ENCODE measurements at regions not wholly inside any gene's neighbourhood (a gene's known extent, or its start where the extent isn't known, plus 50 kb on each side); places are given as distances from the start of the nearest gene placed in this dataset.
"Not testable (repeated sequence)": the region's sequence is repeated elsewhere in the genome, so short reads cannot be mapped to it uniquely, and the experiment has no call there.

DNA sequence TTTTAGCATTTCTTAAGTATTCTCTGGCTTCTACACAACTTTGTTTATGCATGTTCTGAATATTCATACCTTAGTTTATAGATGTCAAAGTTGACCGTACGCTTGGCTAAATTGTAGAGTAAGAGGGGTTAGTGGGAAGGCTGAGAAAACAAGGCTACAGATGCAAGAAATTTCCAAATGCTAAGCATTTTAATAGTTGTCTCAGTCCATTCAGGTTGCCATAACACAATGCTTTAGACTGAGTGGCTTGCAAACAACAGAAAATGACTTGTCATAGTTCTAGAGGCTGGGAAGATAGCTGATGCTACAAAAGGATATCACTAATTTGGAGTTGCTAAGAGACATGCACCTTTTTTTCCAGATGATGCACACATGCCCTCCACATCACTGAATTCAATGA is 53.0 kb upstream of the C1QTNF3 start:
- FAIRE-seq: peak; percentile 97
- DNase-seq (ENCODE audit: insufficient read length, low spot score): not testable (repeated sequence)

DNA sequence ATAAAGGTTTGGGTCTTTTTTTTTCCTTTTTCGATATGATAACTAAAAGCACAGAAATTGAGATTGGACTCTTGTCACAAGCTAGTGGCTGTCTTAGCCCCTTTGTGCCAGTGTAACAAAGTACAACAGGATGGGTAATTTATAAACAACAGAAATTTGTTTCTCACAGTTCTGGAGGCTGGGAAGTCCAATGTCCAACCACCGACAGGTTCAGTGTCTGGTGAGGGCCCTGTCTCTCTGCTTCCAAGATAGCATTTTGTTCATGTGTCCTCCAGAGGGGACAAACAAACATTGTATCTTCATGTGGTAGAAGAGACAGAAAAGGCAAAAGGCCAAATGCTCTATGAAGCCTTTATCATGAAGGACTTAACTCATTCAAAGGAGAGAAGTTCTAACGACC is 56.9 kb upstream of the C1QTNF3 start:
- not testable (repeated sequence) for DNase-seq (ENCODE audit: insufficient read length, low spot score)
- FAIRE-seq: peak; percentile 96

DNA sequence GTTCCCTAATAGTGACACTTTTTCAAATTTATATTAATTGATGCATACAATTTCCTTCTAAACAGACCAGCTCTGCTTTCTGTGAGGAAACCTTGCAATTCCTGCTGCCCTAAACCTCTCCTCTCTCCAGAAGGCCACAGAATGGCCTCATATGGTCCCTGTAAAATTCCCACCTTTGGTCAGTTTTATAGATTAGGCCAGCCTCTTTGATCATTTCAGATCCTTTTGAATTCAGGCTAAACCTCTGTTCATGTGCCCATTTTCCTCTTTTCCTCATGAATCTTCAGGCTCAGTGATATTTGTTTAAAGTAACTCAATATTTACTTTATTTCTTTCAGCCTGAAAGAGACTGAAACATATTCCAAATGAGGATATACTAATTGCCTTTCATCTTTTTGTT is 58.6 kb upstream of the C1QTNF3 start:
- peak; percentile 96 for FAIRE-seq
- not testable (repeated sequence) for DNase-seq (ENCODE audit: insufficient read length, low spot score)

DNA sequence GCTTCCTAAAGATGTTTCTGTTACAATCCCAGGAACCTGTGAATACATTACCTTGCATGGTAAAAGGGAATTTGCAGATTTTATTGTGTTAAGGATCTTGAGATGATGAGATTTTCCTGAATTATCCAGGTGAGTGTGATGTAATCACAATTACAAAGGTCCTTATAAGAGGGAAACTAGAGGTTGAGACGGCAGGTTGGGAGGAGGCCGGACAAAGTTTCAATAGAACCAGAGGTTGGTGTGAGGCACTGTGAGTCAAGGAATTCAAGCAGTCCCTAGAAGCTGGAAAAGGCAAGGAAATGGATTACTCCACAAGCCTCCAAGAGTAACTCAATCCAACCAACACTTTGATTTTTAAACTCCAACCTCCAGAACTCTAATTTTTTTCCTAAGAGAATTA is 65.9 kb upstream of the C1QTNF3 start:
- peak; percentile 98 for FAIRE-seq
- not testable (repeated sequence) for DNase-seq (ENCODE audit: insufficient read length, low spot score)

DNA sequence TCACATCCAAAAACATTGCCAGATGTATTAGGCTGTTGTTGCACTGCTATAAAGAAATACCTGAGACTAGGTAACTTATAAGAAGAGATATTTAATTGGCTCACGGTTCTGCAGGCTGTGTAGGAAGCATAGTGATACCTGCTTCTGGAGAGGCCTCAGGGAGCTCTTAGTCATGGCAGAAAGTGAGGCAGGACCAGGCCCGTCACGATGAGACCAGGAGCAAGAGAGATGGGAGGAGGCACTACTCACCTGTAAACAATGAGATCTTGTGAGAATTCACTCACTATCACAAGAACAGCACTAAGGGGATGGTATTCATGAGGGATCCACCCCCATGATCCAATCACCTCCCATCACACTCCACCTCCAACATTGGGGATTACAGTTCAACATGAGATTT is 81.3 kb upstream of the C1QTNF3 start:
- DNase-seq (ENCODE audit: insufficient read length, low spot score): not testable (repeated sequence)
- peak; percentile 78 for FAIRE-seq

DNA sequence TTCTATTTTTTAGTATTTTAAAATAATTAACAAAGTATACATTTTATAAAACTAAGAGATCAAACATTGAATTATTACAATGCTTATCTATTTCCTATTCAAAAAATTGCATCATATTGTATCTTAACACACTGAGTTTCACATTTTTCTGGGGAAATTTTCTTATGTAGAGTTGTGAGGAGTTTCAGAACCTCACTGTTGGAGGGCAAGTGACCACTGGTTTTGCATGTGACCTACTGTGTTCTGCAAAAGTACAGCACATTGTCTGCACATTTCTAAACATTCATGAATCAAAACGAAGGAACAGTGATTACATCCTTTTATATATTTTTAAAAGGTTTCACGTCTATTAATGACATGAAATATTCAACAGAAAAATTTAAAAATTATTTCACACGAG is 82.3 kb upstream of the C1QTNF3 start:
- not testable (repeated sequence) for DNase-seq (ENCODE audit: insufficient read length, low spot score)
- FAIRE-seq: peak; percentile 41

DNA sequence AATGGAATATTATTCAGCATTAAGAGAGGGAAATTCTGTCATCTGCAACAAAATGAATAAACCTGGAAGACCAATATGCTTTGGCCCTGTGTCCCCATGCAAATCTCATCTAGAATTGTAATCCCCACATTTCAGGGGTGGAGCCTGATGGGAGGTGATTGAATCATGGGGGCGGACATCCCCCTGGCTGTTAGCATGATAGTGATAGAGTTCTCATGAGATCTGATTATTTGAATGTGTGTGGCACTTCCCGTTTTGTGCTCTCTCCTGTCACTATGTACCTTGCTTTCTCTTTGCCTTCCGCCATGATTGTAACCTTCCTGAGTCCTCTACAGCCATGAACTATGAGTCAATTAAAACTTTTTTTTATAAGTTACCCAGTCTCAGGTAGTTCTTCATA is 83.7 kb upstream of the C1QTNF3 start:
- FAIRE-seq; DNase-seq (ENCODE audit: insufficient read length, low spot score): not testable (repeated sequence)

DNA sequence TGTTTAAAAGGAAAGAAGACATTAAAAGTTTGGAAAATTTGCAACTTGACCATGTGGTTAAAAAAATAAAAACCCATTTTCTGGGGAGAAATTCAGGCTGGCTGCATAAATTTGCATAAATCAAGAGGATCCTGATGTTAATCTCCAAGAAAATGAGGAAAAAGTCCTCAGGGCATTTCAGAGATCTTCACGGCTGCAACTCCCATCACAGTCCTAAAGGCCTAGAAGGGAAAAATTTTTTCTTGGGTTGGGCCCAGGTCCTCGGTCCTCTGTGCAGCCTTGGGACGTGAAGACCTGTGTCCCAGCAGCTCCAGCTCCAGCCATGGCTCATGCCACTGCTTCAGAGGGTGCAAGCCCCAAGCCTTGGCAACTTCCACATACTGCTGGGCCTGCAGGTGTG is 84.8 kb upstream of the C1QTNF3 start:
- FAIRE-seq; DNase-seq (ENCODE audit: insufficient read length, low spot score): not testable (repeated sequence)

DNA sequence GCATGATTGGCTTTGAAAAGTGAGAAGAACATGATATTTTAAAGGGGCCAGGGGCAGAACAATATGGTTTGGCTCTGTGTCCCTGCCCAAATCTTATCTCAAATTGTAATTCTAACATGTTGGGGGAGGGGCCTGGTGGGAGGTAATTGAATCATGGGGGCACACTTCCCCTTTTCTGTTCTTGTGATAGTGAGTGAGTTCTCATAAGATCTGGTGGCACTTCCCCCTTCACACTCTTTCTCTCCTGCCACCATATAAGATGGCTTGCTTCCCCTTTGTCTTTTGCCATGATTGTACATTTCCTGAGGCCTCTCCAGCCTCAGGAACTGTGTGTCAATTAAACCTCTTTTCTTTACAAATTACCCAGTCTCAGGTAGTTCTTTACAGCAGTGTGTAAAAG is 85.9 kb upstream of the C1QTNF3 start:
- not testable (repeated sequence) for DNase-seq (ENCODE audit: insufficient read length, low spot score); FAIRE-seq

DNA sequence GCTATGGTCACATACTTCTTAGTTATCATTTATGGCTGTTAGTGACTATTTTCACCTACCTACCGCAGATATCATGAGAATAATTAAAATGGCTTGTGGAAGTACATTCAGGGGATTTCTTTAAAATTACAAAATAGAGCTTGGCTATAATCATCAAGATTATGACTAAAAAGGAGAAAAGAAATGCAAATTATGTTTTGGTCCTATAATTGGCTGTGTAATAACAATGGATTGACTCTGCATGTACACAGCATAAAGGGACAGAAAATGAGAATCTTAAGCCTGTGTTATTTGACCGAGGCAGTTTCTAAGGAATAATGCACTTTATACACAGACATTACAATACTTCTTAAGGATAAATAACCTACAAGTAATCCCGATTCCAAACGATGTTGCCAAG is 112.0 kb upstream of the C1QTNF3 start:
- not testable (repeated sequence) for FAIRE-seq; DNase-seq (ENCODE audit: insufficient read length, low spot score)

DNA sequence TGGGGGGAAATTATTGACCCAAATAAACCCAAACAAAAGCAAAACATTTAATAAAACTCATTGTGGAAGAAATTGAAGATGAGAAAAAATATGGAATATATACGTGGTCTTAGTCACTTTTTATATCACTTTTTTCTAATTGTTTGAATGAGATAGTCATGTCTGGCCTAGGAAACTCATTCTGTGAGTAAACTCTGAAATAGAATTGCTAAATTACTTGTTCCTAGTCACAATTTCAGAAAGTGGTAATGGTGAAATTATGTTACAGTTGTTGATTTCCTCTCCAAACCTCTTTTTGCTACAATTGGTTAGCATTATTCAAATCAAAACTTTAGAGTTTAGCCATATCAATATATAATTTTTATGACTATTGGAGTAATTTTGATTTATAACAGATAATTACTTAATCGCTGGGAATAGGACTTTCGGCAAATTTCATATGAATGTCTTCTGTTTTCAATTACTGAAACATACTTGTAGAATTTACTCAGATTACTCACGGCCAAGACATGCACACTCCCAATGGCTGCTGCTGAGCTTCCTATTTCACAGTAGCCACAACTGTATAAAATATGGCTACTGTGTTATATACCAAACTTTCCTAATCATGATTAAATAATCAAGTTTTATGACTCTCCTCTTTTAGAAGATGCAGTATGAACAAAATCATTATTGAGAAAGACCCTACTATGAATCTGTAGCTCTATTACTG is 113.8 kb upstream of the C1QTNF3 start:
- FAIRE-seq; DNase-seq (ENCODE audit: insufficient read length, low spot score): not testable (repeated sequence)

DNA sequence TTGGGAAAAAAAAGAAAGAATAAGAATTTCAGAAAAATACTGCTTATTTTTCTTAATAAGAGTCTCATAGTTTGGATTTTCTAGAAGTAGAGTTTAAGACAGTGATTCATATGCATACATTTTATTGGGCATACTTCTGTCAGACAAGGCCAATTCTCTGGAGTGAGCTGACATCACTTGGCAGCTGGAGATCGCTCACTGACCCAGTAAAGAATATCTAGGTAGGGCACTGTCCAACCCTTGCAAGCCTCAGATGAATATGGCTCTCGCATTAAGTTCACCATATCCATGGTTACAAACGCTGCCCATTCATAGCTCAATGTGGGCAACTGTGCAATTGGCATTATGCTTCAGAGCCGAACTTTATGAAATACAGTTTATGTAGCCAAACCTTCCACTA is 117.9 kb upstream of the C1QTNF3 start:
- DNase-seq (ENCODE audit: insufficient read length, low spot score): not testable (repeated sequence)
- peak; percentile 92 for FAIRE-seq

DNA sequence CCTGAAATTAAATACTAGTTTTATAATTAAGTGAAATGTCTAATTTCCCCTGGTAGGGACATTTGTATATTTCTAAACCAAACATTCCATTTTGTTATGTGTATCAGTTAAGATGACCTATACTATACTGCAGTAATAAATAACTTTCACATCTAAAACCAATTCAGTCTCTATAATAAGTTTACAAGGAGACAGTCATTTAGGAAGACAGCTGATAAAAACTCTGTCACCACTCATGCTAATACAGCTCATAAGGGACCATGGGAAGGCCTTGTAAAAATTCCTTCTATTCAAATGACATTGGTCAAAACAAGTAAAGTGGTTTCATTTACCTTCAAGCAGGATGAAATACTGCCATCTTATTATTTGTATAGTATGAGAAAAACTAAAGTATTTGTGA is 128.4 kb upstream of the C1QTNF3 start:
- DNase-seq (ENCODE audit: insufficient read length, low spot score); FAIRE-seq: not testable (repeated sequence)

DNA sequence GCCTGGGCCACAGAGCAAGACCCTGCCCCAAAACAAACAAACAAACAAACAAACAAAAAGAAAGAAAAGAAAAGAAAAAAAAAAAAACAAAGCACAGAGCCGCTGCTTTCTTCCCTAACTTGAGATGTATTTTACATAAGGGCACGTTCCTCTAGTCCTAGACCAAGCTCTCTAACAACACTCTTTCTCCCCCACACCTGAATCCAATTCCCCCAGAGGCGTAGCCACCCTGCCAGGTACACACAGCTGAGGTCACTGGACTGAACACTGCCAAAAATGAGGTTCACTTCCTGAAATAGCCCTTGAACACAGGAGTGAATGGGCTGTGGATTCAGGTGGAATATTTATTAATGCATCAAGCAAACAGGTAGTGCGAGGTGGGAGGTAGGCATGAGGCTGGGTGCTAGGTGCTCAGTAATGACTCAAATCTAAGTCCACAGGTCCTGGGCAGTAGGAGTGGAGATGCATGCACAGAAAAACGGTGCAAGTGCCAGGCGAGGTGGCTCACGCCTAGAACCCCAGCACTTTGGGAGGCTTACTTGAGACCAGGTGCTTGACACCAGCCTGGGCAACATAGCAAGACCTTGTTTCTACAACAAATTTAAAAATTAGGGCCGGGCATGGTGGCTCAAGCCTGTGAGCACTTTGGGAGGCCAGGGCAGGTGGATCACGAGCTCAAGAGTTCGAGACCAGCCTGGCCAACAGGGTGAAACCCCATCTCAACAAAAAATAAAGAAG is 136.6 kb upstream of the C1QTNF3 start:
- FAIRE-seq; DNase-seq (ENCODE audit: insufficient read length, low spot score): not testable (repeated sequence)

DNA sequence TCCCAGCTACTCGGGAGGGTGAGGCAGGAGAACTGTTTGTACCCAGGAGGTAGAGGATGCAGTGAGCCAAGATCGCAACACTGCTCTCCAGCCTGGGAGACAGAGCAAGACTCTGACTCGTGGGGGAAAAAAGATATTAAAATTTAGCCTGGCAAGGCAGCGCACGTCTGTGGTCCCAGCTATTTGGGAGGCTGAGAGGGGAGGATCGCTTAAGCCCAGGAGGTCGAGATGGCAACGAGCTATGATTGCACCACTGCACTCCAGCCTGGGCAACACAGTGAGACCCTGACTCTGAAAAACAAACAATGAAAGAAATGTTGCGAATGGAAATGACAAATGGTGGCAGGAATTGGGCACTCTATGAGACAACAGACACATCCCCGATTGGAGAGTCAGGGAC is 137.2 kb upstream of the C1QTNF3 start:
- DNase-seq (ENCODE audit: insufficient read length, low spot score); FAIRE-seq: not testable (repeated sequence)

DNA sequence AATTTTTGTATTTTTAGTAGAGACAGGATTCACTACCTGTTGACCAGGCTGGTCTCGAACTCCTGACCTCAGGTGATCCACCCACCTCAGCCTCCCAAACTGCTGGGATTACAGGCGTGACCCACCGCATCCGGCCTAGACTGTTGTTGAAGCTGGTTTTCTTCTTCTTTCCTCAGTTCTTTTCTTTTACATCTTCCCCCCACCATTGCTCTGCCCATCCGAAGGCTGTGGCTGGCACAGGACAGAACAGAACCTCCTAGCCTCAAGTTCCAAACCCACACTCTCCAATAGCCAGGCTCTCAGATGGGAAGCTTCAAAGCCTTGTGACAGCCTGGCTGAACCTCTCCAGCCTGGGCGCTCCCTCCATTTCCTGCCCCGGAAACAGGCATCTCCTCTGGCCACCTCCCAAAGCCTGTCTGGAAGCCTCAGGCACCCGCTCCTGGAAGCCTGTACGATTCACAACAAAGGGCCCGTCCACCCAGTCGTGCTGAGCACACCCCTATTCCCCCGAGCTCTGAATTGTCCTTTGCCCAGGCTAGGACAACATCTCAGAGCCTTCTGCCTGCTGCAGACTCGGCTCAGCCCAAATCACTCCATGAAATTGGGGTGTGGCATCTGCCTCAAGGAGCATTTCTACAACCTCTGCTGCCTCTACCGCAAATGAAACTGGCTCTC is 138.1 kb upstream of the C1QTNF3 start:
- not testable (repeated sequence) for DNase-seq (ENCODE audit: insufficient read length, low spot score); FAIRE-seq

DNA sequence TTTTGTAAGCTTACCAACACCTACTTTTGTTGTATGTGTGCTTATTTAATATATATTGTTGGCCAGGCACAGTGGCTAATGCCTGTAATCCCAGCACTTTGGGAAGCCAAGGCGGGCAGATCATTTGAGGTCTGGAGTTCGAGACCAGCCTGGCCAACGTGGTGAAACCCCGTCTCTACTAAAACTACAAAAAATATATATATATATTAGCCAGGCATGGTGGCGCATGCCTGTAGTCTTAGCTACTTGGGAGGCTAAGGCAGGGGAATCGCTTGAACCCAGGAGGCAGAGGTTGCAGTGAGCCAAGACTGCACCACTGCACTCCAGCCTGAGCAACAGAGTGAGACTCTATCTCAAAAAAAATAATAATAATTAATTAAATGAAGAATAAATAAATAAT is 142.0 kb upstream of the C1QTNF3 start:
- FAIRE-seq; DNase-seq (ENCODE audit: insufficient read length, low spot score): not testable (repeated sequence)

DNA sequence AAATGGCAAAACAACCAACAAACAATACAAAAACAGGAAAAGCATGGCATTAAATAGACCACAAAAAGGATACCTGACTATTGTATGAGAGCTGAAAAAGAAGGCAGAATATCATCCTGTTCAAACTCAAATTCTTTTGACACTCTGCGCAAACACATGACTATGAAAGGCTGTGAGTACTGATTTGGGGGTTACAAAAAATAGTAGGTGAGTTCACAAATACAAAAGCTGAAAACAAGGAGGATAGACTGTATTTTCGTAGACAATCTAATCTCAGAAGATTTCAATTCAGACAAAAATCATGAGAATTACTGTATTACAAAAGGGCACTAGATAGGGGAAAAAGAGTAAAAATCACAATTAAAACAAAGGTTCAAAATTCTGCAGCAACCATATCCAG is 142.6 kb upstream of the C1QTNF3 start:
- not testable (repeated sequence) for FAIRE-seq; DNase-seq (ENCODE audit: insufficient read length, low spot score)

DNA sequence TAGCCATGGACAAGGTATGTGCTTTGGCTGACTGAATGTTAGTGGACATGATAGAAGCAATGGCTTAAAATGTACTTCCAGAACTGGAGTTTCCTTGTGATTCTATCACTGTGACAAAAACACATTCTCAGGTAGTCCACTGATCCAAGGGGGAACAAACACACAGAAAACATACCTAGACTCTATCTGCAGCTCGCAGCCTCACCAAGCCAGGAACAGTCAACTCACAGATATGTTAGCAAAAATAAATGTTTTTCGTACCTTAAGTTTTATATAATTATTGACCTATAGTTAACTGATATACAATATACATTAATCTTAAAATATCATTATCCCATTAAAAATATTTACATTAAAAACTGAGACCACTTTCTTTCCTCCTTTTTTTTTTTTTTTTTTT is 143.1 kb upstream of the C1QTNF3 start:
- FAIRE-seq; DNase-seq (ENCODE audit: insufficient read length, low spot score): not testable (repeated sequence)

DNA sequence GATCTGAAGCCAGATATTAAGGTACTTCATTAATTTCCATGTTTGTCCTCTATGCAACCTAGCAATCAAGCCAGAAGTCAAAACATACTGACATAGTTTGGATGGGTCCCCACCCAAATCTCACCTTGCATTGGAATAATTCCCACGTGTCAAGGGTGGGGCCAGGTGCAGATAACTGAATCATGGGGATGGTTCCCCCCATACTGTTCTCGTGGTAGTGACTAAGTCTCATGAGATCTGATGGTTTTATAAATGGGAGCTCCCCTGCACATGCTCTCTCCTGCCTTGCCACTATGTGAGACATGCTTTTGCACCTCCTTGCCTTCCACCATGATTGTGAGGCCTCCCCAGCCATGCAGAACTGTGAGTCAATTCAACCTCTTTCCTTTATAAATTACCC is 143.9 kb upstream of the C1QTNF3 start:
- FAIRE-seq; DNase-seq (ENCODE audit: insufficient read length, low spot score): not testable (repeated sequence)

DNA sequence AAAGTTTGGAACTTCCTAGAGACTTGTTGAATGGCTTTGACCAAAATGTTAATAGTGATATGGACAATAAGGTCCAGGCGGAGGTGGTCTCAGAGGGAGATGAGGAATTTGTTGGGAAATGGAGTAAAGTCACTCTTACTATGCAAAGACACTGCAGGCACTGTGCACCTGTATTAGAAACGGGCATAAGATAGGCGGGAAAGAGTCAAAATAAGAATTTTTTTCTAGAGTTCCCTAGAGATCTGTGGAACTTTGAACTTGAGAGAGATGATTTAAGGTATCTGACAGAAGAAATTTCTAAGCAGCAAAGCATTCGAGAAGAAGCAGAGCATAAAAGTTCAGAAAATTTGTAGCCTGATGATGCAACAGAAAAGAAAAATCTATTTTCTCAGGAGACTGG is 144.4 kb upstream of the C1QTNF3 start:
- DNase-seq (ENCODE audit: insufficient read length, low spot score); FAIRE-seq: not testable (repeated sequence)

All from H54 (cell line).